Activated T-helper 2 cell treated with anti-CD3 and anti-CD28 coated beads, Interferon-gamma antibody, Interleukin-2, Interleukin-4, amounts not matched to agents 10 μg/mL and 5 μg/mL and 100 μg/mL, durations not matched to agents 14 hours and 24 hours and 36 hours (primary cell): ENCODE measurements at regions not wholly inside any gene's neighbourhood (a gene's known extent, or its start where the extent isn't known, plus 50 kb on each side); places are given as distances from the start of the nearest gene placed in this dataset.

Experiments used
- DNase-seq: peaks from one replicate; pipeline ENCODE4 v3.0.0; 2021; ENCODE audit warnings: low spot score
- H3K27ac Mint-ChIP-seq: one replicate; pipeline ENCODE4 v1.8.0; 2021; ENCODE audit warnings: mixed read lengths
- H3K27me3 Mint-ChIP-seq: one replicate; pipeline ENCODE4 v1.8.0; 2021; ENCODE audit warnings: low read depth, mixed read lengths
- H3K36me3 Mint-ChIP-seq: one replicate; pipeline ENCODE4 v1.8.0; 2021; ENCODE audit warnings: low read depth, mixed read lengths
- H3K4me1 Mint-ChIP-seq: one replicate; pipeline ENCODE4 v1.8.0; 2021; ENCODE audit warnings: low read depth, mixed read lengths
- H3K4me3 Mint-ChIP-seq: one replicate; pipeline ENCODE4 v1.8.0; 2021; ENCODE audit warnings: low read depth, mild to moderate bottlenecking, moderate library complexity, mixed read lengths
- H3K9me3 Mint-ChIP-seq: one replicate; pipeline ENCODE4 v1.8.0; 2021; ENCODE audit warnings: mixed read lengths
- intact Hi-C: fragments of 100-400 bp; cut with micrococcal nuclease; formaldehyde crosslinking; loops from one replicate; pipeline ENCODE4 v1.15.1; 2023

DNA sequence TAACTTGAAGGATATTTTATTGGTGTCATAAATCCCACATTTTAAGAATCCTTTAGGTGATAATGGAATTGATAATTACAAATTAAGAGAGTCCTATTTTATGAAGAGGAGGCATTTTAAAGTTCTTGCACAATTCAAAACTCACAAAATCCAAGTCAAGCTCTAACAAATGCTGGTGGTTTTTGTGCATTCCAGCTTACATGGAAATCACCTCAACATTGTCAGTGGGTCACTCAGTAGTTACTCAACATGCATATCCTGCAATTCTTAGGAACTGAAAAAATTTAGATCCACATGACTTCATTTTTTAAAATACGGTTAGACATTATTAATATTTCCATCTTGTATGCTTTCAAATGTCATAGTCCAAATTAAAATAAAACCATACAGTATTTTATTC lies 487.2 kb downstream of the CNTN3 start:
- H3K27me3 Mint-ChIP-seq = no peaks in the 10 kb centered on the region
- intact Hi-C loops = no loop called here

GRCh38 chr3:74124782-74125181 lies 489.7 kb downstream of the CNTN3 start:
- no peak overlapping the region for H3K27ac Mint-ChIP-seq
- no peak for DNase-seq
- no peaks in the 10 kb centered on the region for H3K36me3 Mint-ChIP-seq
- H3K4me3 Mint-ChIP-seq = no peak overlapping the region
- intact Hi-C loops = no loop called here
- H3K9me3 Mint-ChIP-seq = peaks cover 30% of the 10 kb centered on the region
- no peaks in the 10 kb centered on the region for H3K27me3 Mint-ChIP-seq
- H3K4me1 Mint-ChIP-seq = no peaks in the 10 kb centered on the region

More for the DNA sequence above, 487.2 kb downstream of the CNTN3 start:
- Mint-ChIP-seq H3K4me1 (no peaks in the 10 kb centered on the region), H3K27ac (no peak overlapping the region), H3K36me3 (no peaks in the 10 kb centered on the region), H3K4me3 (no peak overlapping the region), H3K9me3 (peaks cover 26% of the 10 kb centered on the region)
- no peak for DNase-seq

DNA sequence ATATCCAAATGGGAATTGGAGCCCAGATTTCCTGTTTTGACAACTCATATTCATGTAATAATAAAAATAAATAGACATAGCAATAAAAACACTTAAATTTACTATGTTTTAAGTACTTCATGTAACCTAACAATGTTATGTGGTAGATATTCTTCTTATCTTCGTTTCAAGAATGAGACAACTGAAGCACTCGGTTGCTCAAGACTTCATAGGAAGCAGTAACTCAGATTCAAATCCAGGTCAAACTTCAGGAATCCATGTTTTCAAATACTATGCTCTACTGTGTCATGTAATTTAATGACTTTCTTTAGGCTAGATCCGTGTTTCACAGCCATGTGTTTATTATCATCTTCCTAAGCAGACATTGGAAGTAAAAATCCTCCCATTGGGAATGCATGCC lies 492.2 kb downstream of the CNTN3 start:
- intact Hi-C loops = no loop called here
- Mint-ChIP-seq H3K9me3 (peaks cover 24% of the 10 kb centered on the region), H3K4me1 (no peaks in the 10 kb centered on the region), H3K36me3 (no peaks in the 10 kb centered on the region), H3K4me3 (no peak overlapping the region), H3K27me3 (no peaks in the 10 kb centered on the region), H3K27ac (no peak overlapping the region)
- DNase-seq = no peak

DNA sequence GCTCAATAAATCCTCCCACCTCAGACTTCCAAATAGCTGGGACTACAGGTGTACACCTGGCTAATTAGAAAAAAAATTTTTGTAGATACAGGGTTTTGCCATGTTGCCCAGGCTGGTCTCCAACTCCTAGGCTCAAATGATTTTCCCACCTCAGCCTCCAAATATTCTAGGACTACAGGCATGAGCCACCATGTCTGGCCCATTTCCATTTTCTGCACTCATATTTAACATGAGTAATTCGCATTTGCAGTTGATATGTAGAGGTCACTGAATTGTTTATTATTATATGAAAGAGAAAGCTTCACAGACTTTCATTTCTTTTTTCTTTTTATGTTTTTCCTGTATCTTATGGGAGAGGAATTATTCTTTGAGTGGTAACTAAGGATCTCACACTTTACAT lies 492.7 kb downstream of the CNTN3 start:
- H3K36me3 Mint-ChIP-seq = no peaks in the 10 kb centered on the region
- intact Hi-C loops = no loop called here
- no peaks in the 10 kb centered on the region for H3K27me3 Mint-ChIP-seq
- DNase-seq = no peak
- H3K4me1 Mint-ChIP-seq = no peaks in the 10 kb centered on the region
- H3K4me3 Mint-ChIP-seq = no peak overlapping the region
- no peak overlapping the region for H3K27ac Mint-ChIP-seq
- peaks cover 28% of the 10 kb centered on the region for H3K9me3 Mint-ChIP-seq

GRCh38 chr3:74119221-74119620 lies 494.5 kb upstream of the PDZRN3 start:
- peaks cover 39% of the 10 kb centered on the region for H3K9me3 Mint-ChIP-seq
- no peaks in the 10 kb centered on the region for H3K27me3 Mint-ChIP-seq
- H3K27ac Mint-ChIP-seq = no peak overlapping the region
- H3K36me3 Mint-ChIP-seq = no peaks in the 10 kb centered on the region
- no peak for DNase-seq
- no peak overlapping the region for H3K4me3 Mint-ChIP-seq
- intact Hi-C loops = no loop called here
- no peaks in the 10 kb centered on the region for H3K4me1 Mint-ChIP-seq

DNA sequence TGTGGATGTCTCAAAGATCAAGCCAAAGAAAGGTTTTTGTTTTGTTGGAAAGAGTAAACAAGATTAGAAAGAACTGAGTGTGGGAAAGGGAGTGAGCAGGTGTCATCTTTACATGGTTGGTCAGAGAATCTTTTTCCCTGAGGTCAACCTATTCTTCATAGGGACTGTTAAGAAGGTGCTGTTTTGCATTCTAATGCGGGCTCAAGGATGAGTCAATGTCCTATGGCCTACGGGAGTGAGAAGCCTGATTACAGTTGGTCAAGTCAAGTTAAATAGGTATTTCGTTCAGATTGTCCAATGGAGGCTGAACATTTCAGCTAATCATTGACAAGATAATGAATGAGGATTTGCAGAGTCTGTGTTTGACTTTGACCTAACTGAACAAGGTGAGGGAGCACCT lies 491.2 kb upstream of the PDZRN3 start:
- intact Hi-C loops = no loop called here
- peaks cover 25% of the 10 kb centered on the region for H3K9me3 Mint-ChIP-seq
- no peaks in the 10 kb centered on the region for H3K4me1 Mint-ChIP-seq
- H3K4me3 Mint-ChIP-seq = no peak overlapping the region
- no peaks in the 10 kb centered on the region for H3K36me3 Mint-ChIP-seq
- no peaks in the 10 kb centered on the region for H3K27me3 Mint-ChIP-seq
- no peak for DNase-seq
- no peak overlapping the region for H3K27ac Mint-ChIP-seq

- DNase-seq = no peak
- no peaks in the 10 kb centered on the region for H3K4me1 Mint-ChIP-seq
- H3K36me3 Mint-ChIP-seq = no peaks in the 10 kb centered on the region
- no peak overlapping the region for H3K4me3 Mint-ChIP-seq
- intact Hi-C loops = no loop called here
- H3K9me3 Mint-ChIP-seq = peaks cover 18% of the 10 kb centered on the region
- H3K27me3 Mint-ChIP-seq = no peaks in the 10 kb centered on the region
- no peak overlapping the region for H3K27ac Mint-ChIP-seq
These were observed 482.7 kb upstream of the PDZRN3 start for GRCh38 chr3:74107451-74107850.

GRCh38 chr3:74106925-74107324 lies 482.2 kb upstream of the PDZRN3 start:
- H3K9me3 Mint-ChIP-seq = peaks cover 20% of the 10 kb centered on the region
- intact Hi-C loops = no loop called here

GRCh38 chr3:74091204-74091603 lies 466.5 kb upstream of the PDZRN3 start:
- no peaks in the 10 kb centered on the region for H3K27me3 Mint-ChIP-seq
- H3K9me3 Mint-ChIP-seq = peaks cover 10% of the 10 kb centered on the region
- H3K27ac Mint-ChIP-seq = no peak overlapping the region
- no peak overlapping the region for H3K4me3 Mint-ChIP-seq
- intact Hi-C loops = no loop called here
- H3K36me3 Mint-ChIP-seq = no peaks in the 10 kb centered on the region
- H3K4me1 Mint-ChIP-seq = no peaks in the 10 kb centered on the region
- no peak for DNase-seq

More at GRCh38 chr3:74106925-74107324, 482.2 kb upstream of the PDZRN3 start:
- DNase-seq = no peak
- Mint-ChIP-seq H3K36me3 (no peaks in the 10 kb centered on the region), H3K4me1 (no peaks in the 10 kb centered on the region), H3K4me3 (no peak overlapping the region), H3K27ac (no peak overlapping the region), H3K27me3 (no peaks in the 10 kb centered on the region)

DNA sequence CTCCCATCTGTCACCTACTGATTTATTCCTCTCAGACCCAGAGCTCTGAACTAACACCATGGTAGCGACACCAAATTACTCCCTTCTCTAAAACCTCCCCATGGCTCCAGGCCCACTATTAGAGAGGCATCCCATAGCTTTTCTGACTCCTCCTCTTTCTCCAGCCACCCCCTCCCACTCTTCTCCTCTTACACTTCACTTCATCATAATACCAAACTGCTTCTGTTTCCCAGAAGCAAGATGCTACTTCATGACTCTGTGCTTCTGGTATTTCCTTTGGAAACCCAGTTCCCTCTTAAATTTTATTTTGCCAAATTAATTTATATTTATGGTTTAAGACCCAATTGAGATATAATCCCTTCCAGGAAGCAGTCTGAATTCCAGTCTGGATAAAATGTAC lies 465.1 kb upstream of the PDZRN3 start:
- no peak for DNase-seq
- Mint-ChIP-seq H3K4me3 (no peak overlapping the region), H3K27me3 (no peaks in the 10 kb centered on the region), H3K4me1 (no peaks in the 10 kb centered on the region), H3K27ac (no peak overlapping the region), H3K9me3 (peaks cover 5% of the 10 kb centered on the region), H3K36me3 (no peaks in the 10 kb centered on the region)
- intact Hi-C loops = no loop called here

- H3K9me3 Mint-ChIP-seq = peaks cover 8% of the 10 kb centered on the region
- H3K27ac Mint-ChIP-seq = no peak overlapping the region
- no peak overlapping the region for H3K4me3 Mint-ChIP-seq
- H3K36me3 Mint-ChIP-seq = no peaks in the 10 kb centered on the region
- H3K4me1 Mint-ChIP-seq = no peaks in the 10 kb centered on the region
- no peaks in the 10 kb centered on the region for H3K27me3 Mint-ChIP-seq
- intact Hi-C loops = no loop called here
- no peak for DNase-seq
These were observed 455.3 kb upstream of the PDZRN3 start for GRCh38 chr3:74080056-74080461.

GRCh38 chr3:74075241-74075640 lies 450.5 kb upstream of the PDZRN3 start:
- H3K27me3 Mint-ChIP-seq = no peaks in the 10 kb centered on the region

DNA sequence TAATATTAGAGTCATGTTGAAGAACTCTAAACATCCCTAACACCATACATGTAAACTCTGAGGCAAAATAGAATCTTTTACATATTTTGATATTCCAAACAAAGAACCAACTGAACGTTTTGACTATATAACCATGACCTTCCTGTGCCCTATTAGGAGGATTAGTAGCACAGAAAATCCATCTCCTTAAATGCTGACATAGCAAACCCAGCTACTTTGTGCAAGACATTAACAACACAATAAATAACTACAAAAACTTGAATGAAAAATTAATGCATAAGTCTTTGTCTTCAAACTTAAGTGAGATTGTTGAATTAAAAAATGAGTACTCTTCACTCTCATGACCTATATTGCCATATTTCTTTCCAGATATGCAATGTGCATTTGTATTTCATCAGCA lies 450.0 kb upstream of the PDZRN3 start:
- intact Hi-C loops = no loop called here
- no peak overlapping the region for H3K4me3 Mint-ChIP-seq
- no peak overlapping the region for H3K27ac Mint-ChIP-seq
- no peaks in the 10 kb centered on the region for H3K4me1 Mint-ChIP-seq
- peaks cover 8% of the 10 kb centered on the region for H3K9me3 Mint-ChIP-seq
- no peak for DNase-seq
- H3K36me3 Mint-ChIP-seq = no peaks in the 10 kb centered on the region
- H3K27me3 Mint-ChIP-seq = no peaks in the 10 kb centered on the region

More at GRCh38 chr3:74075241-74075640, 450.5 kb upstream of the PDZRN3 start:
- Mint-ChIP-seq H3K27ac (no peak overlapping the region), H3K4me3 (no peak overlapping the region), H3K36me3 (no peaks in the 10 kb centered on the region), H3K4me1 (no peaks in the 10 kb centered on the region), H3K9me3 (peaks cover 8% of the 10 kb centered on the region)
- DNase-seq = no peak
- intact Hi-C loops = no loop called here

DNA sequence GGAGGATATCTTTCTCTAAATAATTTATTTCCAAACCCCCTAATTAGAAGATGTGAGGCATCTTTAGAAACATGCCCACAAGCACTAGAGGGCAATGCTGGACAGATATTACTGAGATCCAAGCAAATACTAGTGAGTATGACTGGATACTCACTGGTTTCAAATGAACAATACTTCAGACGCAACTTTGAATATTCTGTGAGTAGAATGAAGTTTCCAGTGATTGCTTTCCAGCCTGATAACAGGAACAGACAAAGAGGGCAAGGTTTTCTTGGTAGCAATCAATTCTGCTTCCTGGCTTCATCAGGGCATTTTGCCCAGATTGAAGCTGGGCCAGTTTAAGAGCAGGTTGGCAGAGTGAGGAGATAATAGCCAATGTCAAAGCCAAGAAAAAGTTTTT lies 442.6 kb upstream of the PDZRN3 start:
- H3K27ac Mint-ChIP-seq = no peak overlapping the region
- no peaks in the 10 kb centered on the region for H3K4me1 Mint-ChIP-seq
- H3K4me3 Mint-ChIP-seq = no peak overlapping the region
- peaks cover 11% of the 10 kb centered on the region for H3K9me3 Mint-ChIP-seq
- intact Hi-C loops = no loop called here
- no peaks in the 10 kb centered on the region for H3K27me3 Mint-ChIP-seq
- no peak for DNase-seq
- H3K36me3 Mint-ChIP-seq = no peaks in the 10 kb centered on the region
